ENCODE measurements at regions not wholly inside any gene's neighbourhood (a gene's known extent, or its start where the extent isn't known, plus 50 kb on each side); places are given as distances from the start of the nearest gene placed in this dataset.
"Not testable (repeated sequence)": the region's sequence is repeated elsewhere in the genome, so short reads cannot be mapped to it uniquely, and the experiment has no call there.

DNA sequence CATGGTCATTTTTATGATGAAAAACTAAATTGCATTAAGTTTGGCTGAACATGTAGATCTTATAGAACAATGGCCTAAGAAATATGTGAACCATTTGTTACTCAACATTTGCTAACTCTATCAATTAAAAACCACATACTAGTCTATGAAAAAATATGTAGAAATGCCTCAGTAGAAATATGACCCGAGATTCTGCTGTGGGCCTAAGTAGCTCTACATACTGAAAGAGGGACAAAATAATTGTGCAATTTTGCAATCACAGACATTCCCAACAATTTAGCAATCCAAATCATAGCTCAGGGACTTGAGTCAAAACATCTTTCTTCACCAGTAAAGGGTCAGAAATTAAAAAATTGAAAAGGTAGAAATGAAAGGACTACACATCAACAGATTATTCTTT, 619.0 kb downstream of the FRK start:
- Histone ChIP-seq H3K4me1 (ENCODE audit: control insufficient read depth in 1 of 2, insufficient read depth in 2 of 2, low read length in 2 of 2) (no peaks in the 10 kb centered on the region), H3K27ac (ENCODE audit: low read depth in 1 of 2, low read length in 2 of 2) (no peak overlapping the region), H3K9me3 (ENCODE audit: control insufficient read depth, low read length) (no peaks in the 10 kb centered on the region), H3K36me3 (ENCODE audit: control insufficient read depth in 1 of 2, insufficient read depth in 2 of 2, low read length in 1 of 2) (no peaks in the 10 kb centered on the region), H3K27me3 (ENCODE audit: control insufficient read depth in 1 of 2, insufficient read depth in 2 of 2, low read length in 1 of 2) (no peaks in the 10 kb centered on the region), H3K4me3 (ENCODE audit: low read length in 2 of 2) (no peak overlapping the region)
- intact Hi-C loops (cut with DNase I): no loop called here
- no peak for DNase-seq
- no peak for ATAC-seq (ENCODE audit: low FRiP score)
- WGBS, 2 donors: 86% methylated on average over 1 of the region's 1 CpG

DNA sequence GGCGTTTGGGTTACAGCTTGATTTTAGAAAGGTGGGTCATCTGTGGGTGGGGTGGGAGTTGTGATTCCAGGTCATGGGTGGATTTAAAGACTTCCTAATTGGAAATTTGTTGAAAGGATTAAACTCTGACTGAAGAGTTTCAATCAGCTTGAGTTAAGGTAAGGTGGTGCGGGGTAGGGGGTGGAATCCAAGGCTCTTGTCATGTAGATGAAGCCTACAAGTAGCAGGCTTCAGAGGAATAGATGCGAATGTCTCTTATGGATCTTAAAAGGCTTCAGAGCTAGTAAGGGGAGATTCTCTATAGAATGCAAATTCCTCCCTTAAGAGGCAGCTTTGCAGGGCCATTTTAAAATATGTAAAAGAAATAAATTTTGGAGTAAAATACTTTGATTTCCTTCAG, 645.3 kb downstream of the FRK start:
- Histone ChIP-seq H3K4me1 (ENCODE audit: control insufficient read depth in 1 of 2, insufficient read depth in 2 of 2, low read length in 2 of 2) (no peaks in the 10 kb centered on the region), H3K36me3 (ENCODE audit: control insufficient read depth in 1 of 2, insufficient read depth in 2 of 2, low read length in 1 of 2) (no peaks in the 10 kb centered on the region), H3K9me3 (ENCODE audit: control insufficient read depth, low read length) (peaks cover 2% of the 10 kb centered on the region), H3K4me3 (ENCODE audit: low read length in 2 of 2) (no peak overlapping the region), H3K27me3 (ENCODE audit: control insufficient read depth in 1 of 2, insufficient read depth in 2 of 2, low read length in 1 of 2) (no peaks in the 10 kb centered on the region), H3K27ac (ENCODE audit: low read depth in 1 of 2, low read length in 2 of 2) (no peak overlapping the region)
- intact Hi-C loops (cut with DNase I): no loop called here
- ATAC-seq (ENCODE audit: low FRiP score) (no peak), DNase-seq (no peak)
- 30 to 33% methylated on average over 3 of the region's 3 CpGs for WGBS, 2 donors

DNA sequence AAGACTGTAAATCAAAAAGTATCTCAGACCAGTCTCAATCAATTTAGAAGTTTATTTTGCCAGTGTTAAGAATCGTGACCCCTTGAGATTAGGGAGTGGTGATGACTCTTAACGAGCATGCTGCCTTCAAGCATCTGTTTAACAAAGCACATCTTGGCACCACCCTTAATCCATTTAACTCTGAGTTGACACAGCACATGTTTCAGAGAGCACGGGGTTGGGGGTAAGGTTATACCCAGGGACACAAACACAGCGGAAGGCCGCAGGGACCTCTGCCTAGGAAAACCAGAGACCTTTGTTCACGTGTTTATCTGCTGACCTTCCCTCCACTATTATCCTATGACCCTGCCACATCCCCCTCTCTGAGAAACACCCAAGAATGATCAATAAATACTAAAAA, 645.8 kb downstream of the FRK start:
- intact Hi-C loops (cut with DNase I); H3K36me3 ChIP-seq (ENCODE audit: control insufficient read depth in 1 of 2, insufficient read depth in 2 of 2, low read length in 1 of 2); H3K4me3 ChIP-seq (ENCODE audit: low read length in 2 of 2); H3K27me3 ChIP-seq (ENCODE audit: control insufficient read depth in 1 of 2, insufficient read depth in 2 of 2, low read length in 1 of 2); ATAC-seq (ENCODE audit: low FRiP score); DNase-seq; H3K4me1 ChIP-seq (ENCODE audit: control insufficient read depth in 1 of 2, insufficient read depth in 2 of 2, low read length in 2 of 2); H3K9me3 ChIP-seq (ENCODE audit: control insufficient read depth, low read length); H3K27ac ChIP-seq (ENCODE audit: low read depth in 1 of 2, low read length in 2 of 2): not testable (repeated sequence)
- 31 to 35% methylated on average over 6 of the region's 6 CpGs for WGBS, 2 donors

DNA sequence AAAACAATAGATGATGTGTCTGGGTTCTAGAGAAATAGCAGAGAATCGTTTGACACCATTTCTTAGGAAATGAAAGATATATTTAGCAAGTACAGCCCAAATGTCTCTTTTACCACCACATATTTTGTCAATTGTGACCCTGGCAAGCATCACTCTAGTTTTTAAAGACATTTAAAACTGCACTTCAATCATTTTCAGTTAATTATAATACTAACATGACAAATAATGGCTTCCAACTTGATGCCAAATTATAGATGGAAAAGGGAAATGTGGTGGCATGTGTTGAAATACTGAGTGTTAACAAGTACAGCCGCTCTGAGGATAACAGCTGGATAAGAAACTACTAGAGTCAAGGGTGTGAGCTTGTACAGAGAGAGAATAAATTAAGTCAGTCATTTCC, 648.9 kb downstream of the FRK start:
- 31 to 43% methylated on average over 2 of the region's 2 CpGs for WGBS, 2 donors
- Histone ChIP-seq H3K36me3 (ENCODE audit: control insufficient read depth in 1 of 2, insufficient read depth in 2 of 2, low read length in 1 of 2) (no peaks in the 10 kb centered on the region), H3K9me3 (ENCODE audit: control insufficient read depth, low read length) (no peaks in the 10 kb centered on the region), H3K4me1 (ENCODE audit: control insufficient read depth in 1 of 2, insufficient read depth in 2 of 2, low read length in 2 of 2) (no peaks in the 10 kb centered on the region), H3K27me3 (ENCODE audit: control insufficient read depth in 1 of 2, insufficient read depth in 2 of 2, low read length in 1 of 2) (no peaks in the 10 kb centered on the region), H3K27ac (ENCODE audit: low read depth in 1 of 2, low read length in 2 of 2) (no peak overlapping the region), H3K4me3 (ENCODE audit: low read length in 2 of 2) (no peak overlapping the region)
- no peak for DNase-seq
- intact Hi-C loops (cut with DNase I): no loop called here
- ATAC-seq (ENCODE audit: low FRiP score): no peak

DNA sequence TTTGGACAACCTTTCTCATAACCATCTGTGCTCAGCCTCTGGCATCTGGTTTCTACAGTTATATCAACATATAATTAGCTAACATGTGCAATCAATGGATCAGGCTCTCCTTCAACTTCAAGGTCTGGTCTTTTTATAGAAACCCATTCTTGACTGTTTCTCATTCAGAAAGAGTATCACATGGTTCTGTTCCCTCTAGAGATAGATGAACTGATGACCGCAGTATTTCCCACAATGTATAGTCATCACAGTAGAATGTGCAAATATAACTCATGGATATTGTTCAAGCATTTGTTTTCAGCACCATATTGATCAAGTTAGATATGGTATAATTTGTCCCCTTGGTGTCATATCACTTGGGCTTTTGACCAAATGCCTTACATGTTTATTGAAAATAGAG, 656.2 kb downstream of the FRK start:
- H3K36me3 ChIP-seq (ENCODE audit: control insufficient read depth in 1 of 2, insufficient read depth in 2 of 2, low read length in 1 of 2): no peaks in the 10 kb centered on the region
- intact Hi-C loops (cut with DNase I): no loop called here
- no peaks in the 10 kb centered on the region for H3K27me3 ChIP-seq (ENCODE audit: control insufficient read depth in 1 of 2, insufficient read depth in 2 of 2, low read length in 1 of 2)
- 81 to 89% methylated on average over 1 of the region's 1 CpG for WGBS, 2 donors
- no peaks in the 10 kb centered on the region for H3K4me1 ChIP-seq (ENCODE audit: control insufficient read depth in 1 of 2, insufficient read depth in 2 of 2, low read length in 2 of 2)
- H3K27ac ChIP-seq (ENCODE audit: low read depth in 1 of 2, low read length in 2 of 2): no peak overlapping the region
- no peaks in the 10 kb centered on the region for H3K9me3 ChIP-seq (ENCODE audit: control insufficient read depth, low read length)
- no peak overlapping the region for H3K4me3 ChIP-seq (ENCODE audit: low read length in 2 of 2)
- ATAC-seq (ENCODE audit: low FRiP score) (no peak), DNase-seq (no peak)

DNA sequence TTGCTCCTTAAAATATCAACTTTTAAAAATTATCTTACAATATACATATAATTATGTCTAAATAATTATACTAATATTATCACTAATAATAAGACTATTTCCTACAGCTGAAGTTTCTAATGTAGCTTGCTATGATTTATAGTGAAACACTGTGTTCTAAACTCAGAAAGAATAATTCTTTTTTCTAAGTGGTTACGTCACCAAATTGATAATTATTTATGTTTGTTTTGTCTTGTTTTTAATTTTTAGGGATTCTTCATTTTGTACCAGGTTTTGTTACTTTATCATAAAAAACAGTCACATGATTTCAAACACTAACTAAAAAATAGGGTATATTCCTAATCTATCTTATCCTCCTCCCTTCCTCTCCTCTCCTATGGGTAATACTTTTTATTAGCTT, 662.1 kb downstream of the FRK start:
- H3K4me1 ChIP-seq (ENCODE audit: control insufficient read depth in 1 of 2, insufficient read depth in 2 of 2, low read length in 2 of 2): no peaks in the 10 kb centered on the region
- H3K27me3 ChIP-seq (ENCODE audit: control insufficient read depth in 1 of 2, insufficient read depth in 2 of 2, low read length in 1 of 2): no peaks in the 10 kb centered on the region
- H3K4me3 ChIP-seq (ENCODE audit: low read length in 2 of 2): no peak overlapping the region
- 76 to 77% methylated on average over 1 of the region's 1 CpG for WGBS, 2 donors
- ATAC-seq (ENCODE audit: low FRiP score) (no peak), DNase-seq (no peak)
- intact Hi-C loops (cut with DNase I): no loop called here
- no peaks in the 10 kb centered on the region for H3K36me3 ChIP-seq (ENCODE audit: control insufficient read depth in 1 of 2, insufficient read depth in 2 of 2, low read length in 1 of 2)
- peaks cover 2% of the 10 kb centered on the region for H3K9me3 ChIP-seq (ENCODE audit: control insufficient read depth, low read length)
- no peak overlapping the region for H3K27ac ChIP-seq (ENCODE audit: low read depth in 1 of 2, low read length in 2 of 2)

DNA sequence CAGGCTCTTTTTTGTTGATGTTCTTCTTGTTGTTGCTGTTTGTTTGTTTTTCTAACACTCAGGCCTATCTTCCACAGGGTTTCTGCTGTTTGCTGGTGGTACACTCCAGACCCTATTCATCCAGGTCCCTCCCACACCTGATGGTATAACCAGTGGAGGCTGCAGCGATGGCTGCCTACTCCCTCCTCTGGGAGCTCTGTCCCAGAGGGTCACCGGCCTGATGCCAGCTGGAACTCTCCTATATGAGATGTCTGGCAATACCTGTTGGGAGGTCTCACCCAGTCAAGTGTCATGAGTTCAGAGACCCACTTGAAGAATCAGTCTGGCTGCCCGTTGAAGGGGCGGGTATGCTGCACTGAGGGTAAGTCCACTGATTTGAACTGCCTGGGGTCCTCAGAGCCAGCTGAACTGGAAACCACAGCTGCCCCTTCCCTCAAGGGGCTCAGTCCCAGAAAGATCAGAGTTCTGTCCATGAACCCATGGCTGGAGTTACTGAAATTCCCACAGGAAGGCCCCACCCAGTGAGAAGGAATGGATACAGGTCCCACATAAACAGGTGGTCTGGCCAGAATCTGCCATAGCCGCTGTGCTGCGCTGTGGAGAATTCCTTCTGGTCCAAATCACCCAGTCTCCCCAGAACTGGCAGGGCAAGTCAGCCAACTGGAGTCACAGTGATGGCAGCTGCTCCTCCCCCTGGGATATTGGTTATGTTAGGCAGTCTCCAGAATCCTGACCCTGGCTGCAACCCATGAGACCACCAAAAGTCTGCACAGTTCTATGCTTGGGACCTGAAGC, 664.4 kb downstream of the FRK start:
- no peak overlapping the region for H3K27ac ChIP-seq (ENCODE audit: low read depth in 1 of 2, low read length in 2 of 2)
- intact Hi-C loops (cut with DNase I): no loop called here
- no peaks in the 10 kb centered on the region for H3K27me3 ChIP-seq (ENCODE audit: control insufficient read depth in 1 of 2, insufficient read depth in 2 of 2, low read length in 1 of 2)
- DNase-seq (no peak), ATAC-seq (ENCODE audit: low FRiP score) (no peak)
- H3K36me3 ChIP-seq (ENCODE audit: control insufficient read depth in 1 of 2, insufficient read depth in 2 of 2, low read length in 1 of 2): no peaks in the 10 kb centered on the region
- H3K4me3 ChIP-seq (ENCODE audit: low read length in 2 of 2): no peak overlapping the region
- H3K4me1 ChIP-seq (ENCODE audit: control insufficient read depth in 1 of 2, insufficient read depth in 2 of 2, low read length in 2 of 2): no peaks in the 10 kb centered on the region
- H3K9me3 ChIP-seq (ENCODE audit: control insufficient read depth, low read length): peaks cover 2% of the 10 kb centered on the region
- WGBS, 2 donors: 82 to 91% methylated on average over 6 of the region's 6 CpGs

DNA sequence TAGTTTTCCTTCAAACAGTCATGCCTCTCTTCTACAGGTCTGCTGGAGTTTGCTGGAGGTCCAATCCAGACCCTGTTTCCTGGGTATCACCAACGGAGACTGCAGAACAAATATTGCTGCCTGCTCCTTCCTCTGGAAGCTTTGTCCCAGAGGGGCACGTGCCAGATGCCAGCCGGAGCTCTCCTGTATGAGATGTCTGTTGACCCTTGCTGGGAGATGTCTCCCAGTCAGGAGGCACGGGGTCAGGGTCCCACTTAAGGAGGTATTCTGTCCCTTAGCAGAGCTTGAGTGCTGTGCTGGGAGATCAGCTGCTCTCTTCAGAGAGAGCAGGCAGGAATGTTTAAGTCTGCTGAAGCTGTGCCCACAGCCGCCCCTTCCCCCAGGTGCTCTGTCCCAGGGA, 666.9 kb downstream of the FRK start:
- DNase-seq (no peak), ATAC-seq (ENCODE audit: low FRiP score) (no peak)
- Histone ChIP-seq H3K36me3 (ENCODE audit: control insufficient read depth in 1 of 2, insufficient read depth in 2 of 2, low read length in 1 of 2) (no peaks in the 10 kb centered on the region), H3K9me3 (ENCODE audit: control insufficient read depth, low read length) (peaks cover 2% of the 10 kb centered on the region), H3K27me3 (ENCODE audit: control insufficient read depth in 1 of 2, insufficient read depth in 2 of 2, low read length in 1 of 2) (no peaks in the 10 kb centered on the region), H3K4me3 (ENCODE audit: low read length in 2 of 2) (no peak overlapping the region), H3K27ac (ENCODE audit: low read depth in 1 of 2, low read length in 2 of 2) (no peak overlapping the region), H3K4me1 (ENCODE audit: control insufficient read depth in 1 of 2, insufficient read depth in 2 of 2, low read length in 2 of 2) (no peaks in the 10 kb centered on the region)
- WGBS, 2 donors: 82 to 83% methylated on average over 5 of the region's 5 CpGs
- intact Hi-C loops (cut with DNase I): no loop called here

DNA sequence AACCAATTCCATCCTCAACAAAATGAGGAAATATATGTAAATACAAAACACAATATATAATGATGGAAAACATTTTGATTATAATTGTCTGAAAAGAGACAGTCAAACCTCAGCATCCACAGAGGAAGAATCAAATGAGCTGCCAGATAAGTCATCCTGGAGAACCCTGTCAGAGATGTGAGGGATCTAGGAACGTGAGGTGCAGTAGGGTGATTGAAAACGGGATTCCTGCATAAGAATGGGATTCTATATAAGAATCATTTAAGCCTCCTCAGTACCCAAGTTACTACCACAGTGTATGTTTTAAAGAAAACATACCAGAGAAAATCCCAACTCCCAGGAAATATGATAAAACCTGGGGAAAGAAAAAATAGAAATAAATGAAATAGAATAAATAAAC, 690.5 kb downstream of the FRK start:
- Histone ChIP-seq H3K4me1 (ENCODE audit: control insufficient read depth in 1 of 2, insufficient read depth in 2 of 2, low read length in 2 of 2) (no peaks in the 10 kb centered on the region), H3K36me3 (ENCODE audit: control insufficient read depth in 1 of 2, insufficient read depth in 2 of 2, low read length in 1 of 2) (no peaks in the 10 kb centered on the region), H3K27ac (ENCODE audit: low read depth in 1 of 2, low read length in 2 of 2) (no peak overlapping the region), H3K9me3 (ENCODE audit: control insufficient read depth, low read length) (no peaks in the 10 kb centered on the region), H3K27me3 (ENCODE audit: control insufficient read depth in 1 of 2, insufficient read depth in 2 of 2, low read length in 1 of 2) (no peaks in the 10 kb centered on the region), H3K4me3 (ENCODE audit: low read length in 2 of 2) (no peak overlapping the region)
- 61 to 67% methylated on average over 2 of the region's 2 CpGs for WGBS, 2 donors
- ATAC-seq (ENCODE audit: low FRiP score) (no peak), DNase-seq (no peak)
- intact Hi-C loops (cut with DNase I): no loop called here
